ENCODE measurements at regions not wholly inside any gene's neighbourhood (a gene's known extent, or its start where the extent isn't known, plus 50 kb on each side); places are given as distances from the start of the nearest gene placed in this dataset.
"Not testable (repeated sequence)": the region's sequence is repeated elsewhere in the genome, so short reads cannot be mapped to it uniquely, and the experiment has no call there.

DNA sequence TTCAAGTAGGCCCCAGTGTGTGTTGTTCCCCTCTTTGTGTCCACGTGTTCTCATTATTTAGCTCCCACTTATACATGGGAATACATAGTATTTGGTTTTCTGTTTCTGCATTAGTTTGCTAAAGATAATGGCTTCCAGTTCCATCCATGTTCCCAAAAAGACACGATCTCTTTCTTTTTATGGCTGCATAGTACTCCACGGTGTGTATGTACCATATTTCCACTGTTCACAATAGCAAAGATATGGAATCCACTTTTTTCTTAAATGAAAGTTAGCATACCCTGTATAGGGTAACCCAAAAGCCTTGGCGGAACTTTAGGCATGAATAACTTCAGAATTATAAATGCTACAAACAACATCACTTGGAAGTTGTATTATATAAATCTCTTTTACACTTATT lies 83.4 kb upstream of the NDUFV2 start:
- in situ Hi-C loops (cut with HindIII; ENCODE audit: low pct_unique_long_range_greater_than_20kb, low sequenced_read_pairs) = no loop called here
- DNase-seq (ENCODE audit: low read depth) = no peak

DNA sequence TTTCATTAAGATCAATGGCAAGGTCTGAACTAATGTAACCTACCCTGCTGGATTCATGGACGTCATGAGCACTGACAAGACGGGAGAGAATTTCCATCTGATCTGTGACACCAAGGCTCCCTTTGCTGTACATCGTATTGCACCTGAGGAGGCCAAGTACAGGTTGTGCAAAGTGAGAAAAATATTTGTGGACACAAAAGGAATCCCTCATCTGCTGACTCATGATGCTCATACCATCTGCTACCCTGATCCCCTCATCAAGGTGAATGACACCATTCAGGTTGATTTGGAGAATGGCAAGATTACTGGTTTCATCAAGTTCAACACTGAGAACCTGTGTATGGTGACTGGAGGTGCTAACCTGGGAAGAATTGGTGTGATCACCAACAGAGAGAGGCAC lies 82.3 kb upstream of the NDUFV2 start:
- in situ Hi-C loops (cut with HindIII; ENCODE audit: low pct_unique_long_range_greater_than_20kb, low sequenced_read_pairs) = no loop called here
- DNase-seq (ENCODE audit: low read depth) = no peak

DNA sequence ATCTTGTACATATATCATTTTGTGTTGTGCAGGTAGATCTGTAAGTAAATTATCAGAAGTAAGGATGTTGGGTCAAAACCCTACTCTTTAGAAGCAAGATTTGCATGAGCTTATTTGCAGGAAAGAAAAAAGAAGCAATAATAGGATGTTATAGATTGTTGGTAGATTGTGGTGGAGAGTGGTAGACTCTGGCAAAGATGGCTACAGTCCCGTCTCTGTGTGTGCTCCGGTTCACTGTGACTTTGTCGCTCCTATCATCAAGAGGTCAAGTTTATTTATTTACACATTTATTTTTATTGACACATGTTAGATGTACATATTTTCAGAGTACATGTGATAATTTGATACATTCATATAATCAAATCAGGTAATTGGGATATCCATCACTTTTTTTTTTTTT lies 81.0 kb upstream of the NDUFV2 start:
- in situ Hi-C loops (cut with HindIII; ENCODE audit: low pct_unique_long_range_greater_than_20kb, low sequenced_read_pairs) = no loop called here
- DNase-seq (ENCODE audit: low read depth) = no peak

DNA sequence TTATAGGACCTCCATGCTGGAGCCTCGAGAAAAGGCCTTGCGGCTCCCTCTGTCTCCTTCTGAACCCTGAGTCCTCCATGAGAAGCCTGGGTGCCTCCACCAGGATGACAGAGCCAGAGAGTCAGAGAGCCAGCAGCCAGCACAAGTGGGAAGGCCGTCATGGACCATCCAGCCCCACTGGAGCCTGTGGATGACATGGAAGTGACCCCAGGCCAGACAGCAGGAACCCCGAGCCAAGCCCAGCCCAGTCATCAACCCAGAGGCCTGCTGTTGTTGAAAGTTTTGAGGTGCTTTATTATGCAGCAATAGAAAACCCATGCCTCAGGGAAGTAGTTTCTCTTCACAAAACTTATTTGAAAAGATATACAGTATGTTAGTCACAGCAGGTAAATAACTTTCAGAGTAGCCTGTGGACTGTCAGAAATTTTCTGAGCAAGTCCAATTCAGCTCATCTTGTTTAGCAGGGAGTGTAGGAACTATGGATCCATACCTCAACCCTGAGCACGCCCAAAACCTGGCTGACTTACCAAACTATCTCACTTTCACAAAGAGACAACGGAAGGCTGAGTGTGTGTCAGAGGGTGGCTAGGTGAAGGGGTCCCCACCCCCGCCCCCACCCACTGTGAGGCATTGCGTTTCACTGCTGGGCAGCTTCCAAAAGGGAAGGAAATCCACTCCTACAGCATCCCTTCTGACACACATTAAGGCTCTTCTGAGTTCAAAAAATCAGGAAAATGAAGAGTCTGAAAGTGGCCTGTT lies 79.9 kb upstream of the NDUFV2 start:
- DNase-seq (ENCODE audit: low read depth) = no peak
- in situ Hi-C loops (cut with HindIII; ENCODE audit: low pct_unique_long_range_greater_than_20kb, low sequenced_read_pairs) = no loop called here

DNA sequence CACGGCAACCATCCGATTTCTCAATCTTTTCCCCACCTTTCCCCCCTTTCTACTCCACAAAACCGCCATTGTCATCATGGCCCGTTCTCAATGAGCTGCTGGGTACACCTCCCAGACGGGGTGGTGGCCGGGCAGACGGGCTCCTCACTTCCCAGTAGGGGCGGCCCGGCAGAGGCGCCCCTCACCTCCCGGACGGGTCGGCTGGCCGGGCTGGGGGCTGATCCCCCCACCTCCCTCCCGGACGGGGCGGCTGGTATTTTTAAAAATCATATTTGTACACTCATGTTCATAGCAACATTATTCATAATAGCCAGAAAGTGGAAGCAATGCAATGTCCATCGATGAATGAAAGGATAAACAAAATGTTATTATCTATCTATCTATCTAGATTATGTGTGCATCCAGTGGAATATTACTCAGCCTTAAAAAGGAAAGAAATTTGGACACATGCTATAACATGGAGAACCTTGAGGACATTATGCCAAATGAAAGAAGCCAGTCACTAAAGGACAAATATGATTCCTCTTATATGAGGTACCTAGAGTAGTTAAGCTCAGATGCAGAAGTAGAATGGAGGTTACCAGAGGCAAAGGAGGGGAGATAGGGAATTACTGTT lies 78.4 kb upstream of the NDUFV2 start:
- in situ Hi-C loops (cut with HindIII; ENCODE audit: low pct_unique_long_range_greater_than_20kb, low sequenced_read_pairs); DNase-seq (ENCODE audit: low read depth): not testable (repeated sequence)

DNA sequence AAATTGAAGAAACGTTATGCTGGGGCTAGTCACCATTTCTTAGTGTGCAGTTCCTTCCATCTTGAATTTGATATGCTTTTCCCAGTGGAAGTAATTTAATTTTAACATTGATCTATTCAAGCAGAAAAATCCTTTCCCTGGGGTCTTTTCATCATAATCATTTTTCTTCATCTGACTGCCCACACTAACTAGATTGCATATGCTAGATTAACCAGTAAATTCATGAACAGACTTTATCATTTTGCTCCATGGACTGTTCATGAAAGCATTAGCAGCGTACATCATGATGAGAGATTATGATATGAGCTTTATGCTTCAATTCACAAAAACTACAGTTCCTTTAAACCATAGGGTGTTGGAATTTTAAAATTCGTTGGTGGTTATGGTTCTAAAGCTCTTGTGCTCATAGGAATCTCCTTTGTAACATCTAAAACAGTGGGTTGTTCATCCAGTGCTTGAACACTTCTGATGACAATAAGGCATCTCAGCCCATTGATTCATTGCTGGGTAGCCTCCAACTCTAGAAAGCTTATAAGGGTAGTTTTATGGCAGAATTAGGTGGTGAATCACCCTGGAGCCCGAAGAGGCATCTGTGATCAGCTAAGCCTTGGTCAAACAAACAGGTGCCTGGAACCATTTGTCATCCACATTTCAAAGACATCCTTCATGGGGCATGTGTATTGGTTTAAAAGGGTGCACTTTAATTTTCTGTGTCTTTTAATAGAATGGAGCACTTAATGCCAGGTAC lies 77.2 kb upstream of the NDUFV2 start:
- in situ Hi-C loops (cut with HindIII; ENCODE audit: low pct_unique_long_range_greater_than_20kb, low sequenced_read_pairs) = no loop called here
- no peak for DNase-seq (ENCODE audit: low read depth)

DNA sequence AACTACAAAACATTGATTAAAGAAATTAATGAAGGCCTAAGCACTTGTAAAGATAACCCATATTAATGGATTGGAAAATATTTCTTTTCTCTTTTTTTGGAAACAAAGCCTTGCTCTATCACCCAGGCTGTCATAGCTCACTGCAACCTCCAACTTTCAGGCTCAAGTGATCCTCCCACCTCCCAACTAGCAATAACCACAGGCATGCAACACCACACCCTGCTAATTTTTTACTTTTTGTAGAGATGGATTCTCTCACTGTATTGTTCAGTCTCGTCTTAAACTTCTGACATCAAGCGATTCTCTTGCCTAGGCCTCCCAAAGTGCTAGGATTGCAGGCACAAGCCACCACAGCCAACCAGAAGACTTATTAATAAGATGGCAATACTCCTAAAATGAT lies 73.4 kb upstream of the NDUFV2 start:
- no peak for DNase-seq (ENCODE audit: low read depth)
- in situ Hi-C loops (cut with HindIII; ENCODE audit: low pct_unique_long_range_greater_than_20kb, low sequenced_read_pairs) = no loop called here

DNA sequence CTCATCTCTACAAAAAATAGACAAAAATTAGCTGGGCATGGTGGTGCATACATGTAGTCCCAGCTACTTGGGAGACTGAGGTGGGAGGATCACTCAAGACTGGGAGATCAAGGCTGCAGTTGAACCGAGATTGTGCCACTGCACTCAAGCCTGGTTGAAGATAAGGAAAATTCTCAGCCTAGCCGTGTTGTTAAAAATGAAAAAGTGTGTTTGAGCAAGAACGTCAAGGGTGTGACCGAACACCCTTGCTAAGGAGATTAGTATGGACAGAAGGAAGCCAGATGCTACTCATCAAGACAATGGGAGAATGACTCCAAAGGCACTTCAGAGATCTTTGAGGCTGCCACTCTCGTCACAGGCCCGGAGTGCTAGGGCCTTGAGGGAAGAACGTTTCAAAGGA lies 70.0 kb upstream of the NDUFV2 start:
- in situ Hi-C loops (cut with HindIII; ENCODE audit: low pct_unique_long_range_greater_than_20kb, low sequenced_read_pairs) = no loop called here
- DNase-seq (ENCODE audit: low read depth) = no peak

DNA sequence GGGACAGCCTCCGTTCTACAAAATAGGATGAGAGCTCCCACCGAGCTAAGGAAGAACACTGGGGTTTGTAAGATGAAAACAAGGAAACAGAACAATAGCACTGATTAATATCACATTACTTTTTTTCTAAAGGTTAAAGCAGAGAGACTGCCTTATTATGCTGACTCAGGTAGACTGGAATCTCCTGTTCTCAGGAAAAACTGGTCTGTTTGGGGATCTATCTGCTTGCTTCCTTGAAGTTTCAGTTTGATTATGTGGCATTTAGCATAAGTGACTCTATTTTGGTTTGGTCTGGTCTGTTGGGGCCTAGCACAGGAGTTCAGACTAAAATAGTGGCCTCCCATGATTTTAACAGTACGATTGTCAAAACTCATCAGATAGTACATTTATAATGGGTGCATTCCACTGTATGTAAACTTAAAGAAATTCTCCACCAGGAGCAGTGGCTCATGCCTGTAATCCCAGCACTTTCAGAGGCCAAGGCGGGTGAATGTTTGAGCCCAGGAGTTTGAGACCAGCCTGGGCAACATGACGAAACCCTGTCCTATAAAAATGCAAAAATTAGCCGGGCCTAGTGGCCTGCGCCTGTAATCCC lies 64.1 kb upstream of the NDUFV2 start:
- DNase-seq (ENCODE audit: low read depth) = no peak
- in situ Hi-C loops (cut with HindIII; ENCODE audit: low pct_unique_long_range_greater_than_20kb, low sequenced_read_pairs) = no loop called here

DNA sequence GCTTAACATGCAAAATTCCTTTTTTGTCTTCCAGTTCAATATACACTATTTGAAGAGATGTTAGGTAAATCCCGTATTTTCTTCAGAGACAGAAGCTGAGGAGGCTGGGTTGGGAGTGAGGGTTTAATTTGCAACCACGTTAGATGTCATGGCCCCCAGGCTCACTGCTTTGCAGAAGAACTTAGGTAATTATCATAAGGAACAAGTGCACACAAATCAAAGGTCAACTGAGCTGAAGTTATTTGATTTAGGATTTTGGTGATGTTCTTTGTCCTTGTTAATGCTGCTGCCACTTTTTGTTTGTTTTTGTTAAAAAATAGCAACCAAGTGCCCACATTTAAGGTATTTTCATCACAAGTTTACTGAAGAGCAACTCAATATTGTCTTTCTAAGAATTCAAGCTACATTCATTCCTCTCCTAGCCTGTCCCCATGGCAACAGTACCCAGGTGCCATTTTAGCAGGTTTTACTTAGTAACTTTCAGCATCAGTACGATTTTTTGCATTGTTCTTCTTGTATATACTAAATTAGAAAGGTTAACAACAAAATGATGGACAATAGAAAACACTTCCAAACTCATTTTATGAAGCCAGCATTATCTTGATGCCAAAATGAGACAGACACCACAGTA lies 62.9 kb upstream of the NDUFV2 start:
- no peak for DNase-seq (ENCODE audit: low read depth)
- in situ Hi-C loops (cut with HindIII; ENCODE audit: low pct_unique_long_range_greater_than_20kb, low sequenced_read_pairs) = no loop called here

DNA sequence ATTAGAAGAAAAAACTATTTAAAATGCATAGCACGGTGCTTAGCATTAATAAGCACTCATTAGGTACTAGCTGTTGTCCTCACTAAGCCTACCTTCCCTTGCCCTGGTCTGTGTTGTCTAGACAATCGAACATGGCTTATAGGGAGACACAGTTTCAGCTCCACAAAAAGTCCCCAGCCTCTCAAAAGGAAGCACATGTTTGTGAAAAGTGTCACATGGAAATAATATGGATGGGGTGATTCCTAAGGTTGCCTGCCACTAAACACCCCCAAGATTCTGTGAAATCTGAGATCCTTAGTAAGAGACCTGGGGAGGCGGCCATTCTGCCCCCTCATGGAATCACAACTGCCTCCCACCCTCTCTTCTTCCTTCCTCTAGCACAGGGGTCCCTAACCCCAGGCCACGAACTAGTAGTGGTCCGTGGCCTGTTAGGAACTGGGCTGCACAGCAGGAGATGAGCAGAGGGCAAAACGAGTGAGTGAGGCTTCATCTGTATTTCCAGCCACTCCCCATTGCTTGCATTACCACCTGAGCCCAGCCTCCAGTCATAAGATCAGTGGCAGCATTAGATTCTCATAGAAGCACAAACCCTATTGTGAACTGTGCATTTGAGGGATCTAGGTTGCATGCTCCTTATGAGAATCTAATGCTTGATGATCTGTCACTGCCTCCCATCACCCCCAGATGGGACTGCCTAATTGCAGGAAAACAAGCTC lies 59.6 kb upstream of the NDUFV2 start:
- DNase-seq (ENCODE audit: low read depth) = no peak
- in situ Hi-C loops (cut with HindIII; ENCODE audit: low pct_unique_long_range_greater_than_20kb, low sequenced_read_pairs) = no loop called here

DNA sequence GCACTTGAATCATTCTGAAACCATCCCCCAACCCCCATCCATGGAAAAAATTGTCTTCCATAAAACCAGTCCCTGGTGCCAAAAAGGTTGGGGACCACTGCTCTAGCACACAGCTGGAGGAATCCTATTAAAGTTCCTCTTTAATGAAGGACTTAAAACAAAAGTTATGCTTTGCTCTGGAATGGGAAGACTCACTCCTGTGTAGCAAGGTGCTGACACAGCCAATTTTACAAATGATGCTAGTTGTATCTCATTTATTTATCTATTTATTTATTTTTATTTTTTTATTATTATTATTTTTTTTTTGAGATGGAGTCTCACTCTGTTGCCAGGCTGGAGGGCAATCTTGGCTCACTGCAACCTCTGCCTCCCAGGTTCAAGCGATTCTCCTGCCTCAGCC lies 58.9 kb upstream of the NDUFV2 start:
- DNase-seq (ENCODE audit: low read depth) = no peak
- in situ Hi-C loops (cut with HindIII; ENCODE audit: low pct_unique_long_range_greater_than_20kb, low sequenced_read_pairs) = no loop called here

DNA sequence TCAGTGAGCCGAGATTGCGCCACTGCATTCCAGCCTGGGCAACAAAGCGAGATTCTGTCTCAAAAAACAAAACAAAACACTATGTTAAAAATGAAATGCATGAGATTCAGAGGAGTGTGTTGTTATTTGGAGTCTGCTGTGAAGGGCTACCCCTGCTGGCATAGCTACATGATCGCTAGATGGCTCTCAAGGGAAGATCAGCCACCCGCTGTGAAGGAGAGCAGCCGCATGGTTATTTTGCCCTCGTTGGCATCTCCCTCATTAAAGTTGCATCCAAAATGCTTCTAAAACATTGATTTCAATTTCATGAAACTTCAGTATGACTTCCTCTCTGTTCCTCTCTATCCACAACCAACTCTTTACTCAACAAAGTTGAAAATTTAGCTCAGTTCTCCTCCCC lies 54.8 kb upstream of the NDUFV2 start:
- no peak for DNase-seq (ENCODE audit: low read depth)
- in situ Hi-C loops (cut with HindIII; ENCODE audit: low pct_unique_long_range_greater_than_20kb, low sequenced_read_pairs) = no loop called here

DNA sequence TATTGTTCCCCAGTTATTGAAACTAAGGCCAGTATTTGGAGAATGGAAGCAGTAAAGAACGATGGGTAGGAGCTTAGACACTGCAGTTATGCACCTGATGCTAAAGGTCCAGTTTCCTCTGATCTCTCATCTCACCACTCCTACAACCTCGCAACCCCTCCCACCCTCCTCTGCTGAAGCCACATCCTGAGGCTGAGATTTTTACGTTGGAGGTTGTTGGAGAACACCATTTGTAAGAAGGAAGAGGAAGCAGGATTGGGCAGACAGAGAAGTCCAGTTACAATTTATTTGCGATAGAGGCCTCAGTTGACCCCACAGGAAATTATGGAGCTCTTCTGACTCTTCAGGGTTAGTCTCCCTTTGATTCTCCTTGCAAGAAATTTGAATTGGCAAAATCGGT lies 54.3 kb upstream of the NDUFV2 start:
- no peak for DNase-seq (ENCODE audit: low read depth)
- in situ Hi-C loops (cut with HindIII; ENCODE audit: low pct_unique_long_range_greater_than_20kb, low sequenced_read_pairs) = no loop called here

DNA sequence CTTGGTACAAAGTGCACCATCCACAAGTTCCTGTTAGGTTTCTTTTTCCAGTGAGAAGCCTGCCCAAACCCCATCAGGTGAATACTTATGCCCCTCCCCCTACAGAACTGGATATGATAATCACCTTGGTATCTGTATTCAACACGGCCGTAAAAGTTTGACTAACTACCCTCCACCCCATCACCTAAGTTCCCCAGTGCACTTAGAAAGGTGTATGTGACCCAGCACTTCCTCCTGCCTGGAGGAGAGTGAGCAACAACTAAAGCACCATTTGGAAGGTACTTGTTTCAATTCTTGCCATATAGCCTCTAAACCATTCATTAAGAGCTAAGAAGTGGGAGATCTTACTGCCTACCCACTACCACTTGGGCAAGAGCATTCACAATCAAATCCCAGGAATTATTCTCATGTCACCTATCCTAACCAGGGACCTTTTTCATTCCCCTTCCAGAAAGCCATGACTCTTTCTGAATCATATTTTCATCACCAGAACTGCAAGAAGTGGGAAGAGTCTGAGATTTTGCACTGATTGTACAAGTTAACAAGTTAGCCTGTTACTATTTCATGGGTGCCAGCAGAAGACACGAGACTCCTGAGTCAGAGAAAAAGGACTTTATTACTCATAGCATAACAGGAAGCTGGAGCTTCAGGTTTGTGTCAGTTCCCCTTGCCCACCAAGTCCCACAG lies 53.5 kb upstream of the NDUFV2 start:
- in situ Hi-C loops (cut with HindIII; ENCODE audit: low pct_unique_long_range_greater_than_20kb, low sequenced_read_pairs) = no loop called here

DNA sequence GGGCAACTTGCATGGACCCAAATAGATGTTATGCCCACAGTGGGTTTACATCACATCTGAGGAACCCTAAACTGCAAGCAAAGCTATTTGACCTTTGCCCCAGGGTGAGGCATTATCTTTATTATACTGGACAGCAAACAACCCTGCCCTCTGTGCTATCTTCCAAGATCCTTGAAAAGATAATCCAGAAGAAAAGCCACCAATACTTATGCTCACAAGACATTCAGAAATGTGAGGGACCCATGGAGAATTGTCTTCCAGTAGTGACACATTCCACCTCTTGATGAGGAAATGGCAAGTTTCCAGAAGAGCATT lies 53.0 kb upstream of the NDUFV2 start:
- DNase-seq (ENCODE audit: low read depth) = no peak
- in situ Hi-C loops (cut with HindIII; ENCODE audit: low pct_unique_long_range_greater_than_20kb, low sequenced_read_pairs) = no loop called here

More for the DNA sequence above, 53.5 kb upstream of the NDUFV2 start:
- no peak for DNase-seq (ENCODE audit: low read depth)

DNA sequence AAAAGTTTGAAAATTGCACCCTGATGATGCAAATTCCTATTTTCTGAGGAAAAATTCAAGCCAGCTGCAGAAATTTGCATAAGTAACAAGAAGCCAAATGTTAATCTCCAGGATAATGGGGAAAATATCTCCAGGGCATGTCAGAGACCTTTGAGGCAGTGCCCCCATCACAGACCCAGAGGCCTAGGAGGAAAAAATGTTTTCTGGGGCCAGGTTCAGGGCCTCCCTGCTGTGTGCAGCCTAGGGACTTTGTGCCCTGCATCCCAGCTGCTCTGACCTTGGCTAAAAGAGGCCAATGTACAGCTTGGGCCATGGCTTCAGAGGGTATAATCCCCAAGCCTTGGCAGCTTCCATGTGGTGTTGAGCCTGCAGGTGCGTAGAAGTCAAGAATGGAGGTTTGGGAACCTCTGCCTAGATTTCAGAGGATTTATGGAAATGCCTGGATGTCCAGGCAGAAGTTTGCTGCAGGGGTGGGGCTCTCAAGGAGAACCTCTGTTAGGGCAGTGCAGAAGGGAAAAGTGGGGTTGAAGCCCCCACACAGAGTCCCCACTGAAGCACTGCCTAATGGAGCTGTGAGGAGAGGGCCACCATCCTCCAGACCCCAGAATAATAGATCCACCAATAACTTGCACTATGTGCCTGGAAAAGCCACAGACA lies 51.7 kb upstream of the NDUFV2 start:
- DNase-seq (ENCODE audit: low read depth); in situ Hi-C loops (cut with HindIII; ENCODE audit: low pct_unique_long_range_greater_than_20kb, low sequenced_read_pairs): not testable (repeated sequence)

Measured in Caki2 (cell line).